Smooth muscle cell of the brain vasculature (primary cell): ENCODE measurements at regions not wholly inside any gene's neighbourhood (a gene's known extent, or its start where the extent isn't known, plus 50 kb on each side); places are given as distances from the start of the nearest gene placed in this dataset.
"Not testable (repeated sequence)": the region's sequence is repeated elsewhere in the genome, so short reads cannot be mapped to it uniquely, and the experiment has no call there.

Source experiments
- DNase-seq: peaks from one replicate; pipeline ENCODE4 v3.0.0-alpha.2; 2012; ENCODE audit warnings: low read depth, low spot score

DNA sequence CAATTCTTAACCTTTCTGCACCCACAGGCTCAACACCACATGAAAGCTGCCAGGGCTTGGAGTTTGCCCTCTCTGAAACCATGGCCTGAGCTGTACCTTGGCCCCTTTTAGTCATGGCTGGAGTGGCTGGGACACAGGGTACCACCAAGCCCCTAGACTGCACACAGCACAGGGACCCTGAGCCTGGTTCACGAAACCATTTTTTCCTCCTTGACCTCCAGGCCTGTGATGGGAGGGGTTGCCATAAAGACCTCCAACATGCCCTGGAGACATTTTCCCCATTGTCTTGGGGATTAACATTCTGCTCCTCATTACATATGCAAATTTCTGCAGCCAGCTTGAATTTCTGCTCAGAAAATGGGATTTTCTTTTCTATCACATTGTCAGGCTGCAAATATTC, 113.4 kb downstream of the XPNPEP1 start:
- DNase-seq = not testable (repeated sequence)

DNA sequence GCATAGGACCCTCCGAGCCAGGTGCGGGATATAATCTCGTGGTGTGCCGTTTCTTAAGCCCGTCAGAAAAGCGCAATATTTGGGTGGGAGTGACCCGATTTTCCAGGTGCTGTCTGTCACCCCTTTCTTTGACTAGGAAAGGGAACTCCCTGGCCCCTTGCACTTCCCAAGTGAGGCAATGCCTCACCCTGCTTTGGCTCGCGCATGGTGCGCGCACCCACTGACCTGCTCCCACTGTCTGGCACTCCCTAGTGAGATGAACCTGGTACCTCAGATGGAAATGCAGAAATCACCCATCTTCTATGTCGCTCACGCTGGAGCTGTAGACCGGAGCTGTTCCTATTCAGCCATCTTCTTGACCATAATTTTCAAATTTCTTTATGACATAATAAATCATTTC, 122.1 kb downstream of the XPNPEP1 start:
- DNase-seq = not testable (repeated sequence)

DNA sequence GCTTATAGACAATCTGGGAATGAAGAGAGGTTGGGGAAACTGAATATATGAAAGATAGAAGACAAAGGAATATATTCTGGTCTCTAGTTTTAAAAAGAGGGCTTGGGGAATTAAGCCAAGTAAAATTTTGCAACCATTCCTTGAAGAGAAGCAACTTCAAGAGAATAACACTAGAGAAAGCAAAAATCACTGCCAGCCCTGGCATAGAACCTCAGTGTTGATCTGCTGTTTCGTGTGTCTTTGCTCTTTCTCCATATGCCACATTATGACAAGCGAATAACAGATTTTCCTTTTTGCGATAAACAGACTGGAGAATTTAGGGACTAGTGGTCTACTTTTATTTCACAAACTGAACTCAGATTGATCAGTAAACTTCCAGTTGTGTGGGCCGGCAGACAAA, 132.7 kb downstream of the XPNPEP1 start:
- DNase-seq = no peak

DNA sequence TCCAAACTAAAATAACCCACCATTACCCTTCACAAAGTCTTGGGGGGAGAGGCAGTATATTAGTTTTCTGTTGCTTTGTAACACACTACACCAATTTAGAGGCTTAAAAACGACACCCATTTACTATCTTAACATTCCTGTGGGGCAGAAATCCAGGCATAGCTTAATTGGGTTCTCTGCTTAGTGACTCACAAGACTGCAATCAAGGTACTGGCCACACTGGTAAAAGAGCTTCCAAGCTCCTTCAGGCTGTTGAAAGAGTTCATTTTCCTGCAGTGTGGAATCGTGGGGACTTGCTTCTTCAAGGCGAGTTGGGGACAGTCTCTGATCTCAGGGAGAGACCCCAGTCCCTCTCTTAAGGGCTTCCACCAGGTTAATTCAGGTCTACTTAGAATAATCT, 139.1 kb downstream of the XPNPEP1 start:
- no peak for DNase-seq

DNA sequence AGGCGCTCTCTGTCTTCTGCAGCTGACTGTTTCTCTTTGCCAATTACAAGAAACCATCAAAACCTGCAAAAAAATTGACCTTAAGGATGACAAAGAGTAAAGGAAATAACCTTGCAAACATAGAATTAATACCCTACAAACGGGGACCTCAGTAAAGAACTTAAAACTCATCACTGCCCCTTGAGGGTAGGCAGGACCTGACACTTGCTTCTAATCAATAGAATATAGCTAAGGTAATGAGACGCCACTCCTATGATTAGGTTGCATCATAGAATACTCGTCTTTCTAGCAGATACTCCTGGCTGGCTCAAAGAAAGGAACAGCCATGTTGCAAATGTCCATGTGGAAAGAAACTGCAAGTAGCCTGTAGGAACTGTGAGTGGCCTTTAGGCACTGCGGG, 140.0 kb downstream of the XPNPEP1 start:
- DNase-seq = no peak

DNA sequence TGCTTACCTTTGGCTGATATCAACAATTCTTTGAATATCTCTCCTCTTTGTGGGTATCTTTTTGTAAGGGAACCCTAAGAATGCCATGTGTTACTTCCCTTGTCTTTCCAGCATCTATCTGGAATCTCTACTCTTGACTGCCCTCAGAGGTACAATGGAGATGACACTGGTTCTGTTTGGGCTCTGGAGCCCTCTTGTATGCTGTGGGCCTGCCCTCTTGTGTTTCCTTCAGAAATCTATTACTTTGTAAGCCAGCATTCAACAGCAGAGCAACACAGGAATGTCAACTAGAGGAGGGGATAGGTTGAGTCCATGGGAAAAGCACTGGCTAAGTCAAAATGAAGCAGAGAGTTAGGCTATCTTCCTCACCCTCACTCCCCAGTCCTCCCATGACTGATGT, 142.3 kb downstream of the XPNPEP1 start:
- DNase-seq = no peak

DNA sequence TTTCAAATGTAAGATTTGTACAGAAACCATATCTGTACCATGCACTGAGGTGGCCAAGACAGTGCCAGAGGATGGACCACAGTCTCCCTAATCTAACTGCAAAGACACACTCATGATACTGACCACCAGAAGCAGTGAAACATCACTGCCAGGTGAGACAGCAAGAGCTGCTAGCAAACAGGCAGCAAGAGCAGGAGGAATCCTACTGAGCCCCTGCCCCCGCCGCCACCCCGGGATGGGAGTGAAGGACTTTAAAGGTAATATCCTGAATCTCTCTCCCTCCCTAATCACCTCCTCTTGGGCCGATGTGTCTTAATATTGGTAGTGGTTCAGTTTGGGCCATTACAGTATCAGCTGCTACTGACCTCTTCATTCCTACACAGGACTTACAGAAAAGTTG, 144.3 kb downstream of the XPNPEP1 start:
- DNase-seq = no peak

DNA sequence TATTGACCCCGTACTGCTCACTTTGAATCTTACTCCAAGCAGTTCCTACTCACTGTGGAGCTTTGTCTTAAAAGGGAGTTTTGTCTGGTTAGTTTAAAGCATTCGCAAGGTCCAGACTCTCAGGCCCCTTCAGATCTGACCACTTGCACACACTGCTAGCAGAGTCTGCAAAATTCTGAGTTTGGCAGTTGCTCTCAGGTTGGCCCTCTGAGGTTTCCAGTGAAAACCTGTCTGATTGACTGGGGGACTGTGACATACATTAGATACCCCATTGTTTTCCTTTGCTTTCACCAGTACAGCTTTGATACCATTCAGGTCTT, 149.2 kb downstream of the XPNPEP1 start:
- no peak for DNase-seq

DNA sequence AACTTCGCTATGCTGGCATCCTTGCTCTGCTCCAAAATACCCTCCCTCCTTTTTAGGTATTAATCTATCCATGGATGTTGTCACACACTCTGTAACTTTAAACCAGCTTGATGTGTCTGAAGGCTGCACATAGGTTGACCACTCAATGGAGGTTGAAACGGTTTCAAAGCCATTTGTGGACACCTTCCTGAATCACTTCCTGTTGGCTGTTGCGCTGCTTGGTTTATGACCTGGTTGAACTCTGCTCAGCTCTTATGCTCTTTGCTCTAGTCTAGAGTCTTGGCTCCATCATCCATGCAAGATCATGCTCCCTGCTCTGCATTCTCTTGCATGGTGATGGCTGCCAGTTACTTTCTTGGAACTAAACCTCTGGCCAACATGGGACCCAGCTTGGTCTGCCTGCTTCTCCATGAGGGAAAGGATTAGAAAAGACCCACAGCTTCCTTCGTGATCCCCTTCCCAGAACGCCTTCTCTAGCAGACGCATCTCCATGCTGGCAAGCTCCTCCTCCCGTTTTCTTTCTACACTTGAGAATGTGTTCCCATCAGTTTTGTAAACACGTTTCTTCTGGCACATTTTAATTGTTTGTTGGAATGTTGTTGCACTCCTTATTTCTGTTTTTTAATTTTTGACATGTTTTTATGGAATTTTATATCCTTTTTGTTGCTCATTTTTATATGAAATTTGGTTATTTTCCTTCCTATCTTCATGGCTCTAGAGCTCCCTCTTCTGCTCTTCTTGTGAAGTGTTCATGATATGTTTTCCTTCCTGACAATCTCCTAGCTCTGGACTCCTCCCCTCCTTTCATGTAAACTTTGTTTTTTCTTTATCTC, 149.8 kb downstream of the XPNPEP1 start:
- DNase-seq = peak; percentile 3

DNA sequence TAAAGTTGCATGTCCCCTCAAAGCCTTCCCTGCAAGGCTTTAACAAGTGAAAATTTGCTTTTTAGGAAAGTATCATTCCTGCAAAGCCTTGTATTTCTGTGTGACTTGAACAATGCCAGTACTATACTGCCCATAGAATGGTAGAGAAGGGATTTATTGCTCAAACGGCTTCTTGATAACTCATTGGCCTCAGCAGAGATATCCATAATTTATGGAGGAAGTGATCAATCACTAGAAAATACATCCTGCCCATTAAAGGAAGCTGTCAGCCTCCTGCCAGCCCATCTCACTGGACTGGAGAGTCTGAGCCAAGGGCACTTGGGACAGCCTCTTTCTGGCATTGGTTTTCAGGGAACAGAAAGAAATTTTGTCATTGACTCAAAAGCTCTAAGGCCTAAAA, 152.6 kb downstream of the XPNPEP1 start:
- DNase-seq = no peak

DNA sequence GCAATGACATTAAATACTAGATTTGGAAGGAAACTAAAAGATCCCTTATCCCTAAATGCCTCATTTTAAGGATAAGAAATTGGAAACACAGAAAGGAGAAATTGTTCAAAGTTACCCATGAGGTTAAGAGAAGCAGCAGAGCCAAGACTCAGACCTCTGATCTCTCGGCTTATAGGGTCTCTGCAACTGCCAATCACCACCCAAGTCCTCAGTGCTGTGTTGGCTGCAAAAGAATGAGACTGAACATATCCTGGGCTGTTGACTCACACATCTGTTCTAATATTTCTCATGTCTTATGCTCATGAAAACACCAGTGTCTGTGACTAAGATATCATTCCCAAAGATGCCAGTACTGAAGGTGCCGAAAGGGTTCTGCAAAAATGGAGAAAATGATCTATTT, 153.3 kb downstream of the XPNPEP1 start:
- no peak for DNase-seq

DNA sequence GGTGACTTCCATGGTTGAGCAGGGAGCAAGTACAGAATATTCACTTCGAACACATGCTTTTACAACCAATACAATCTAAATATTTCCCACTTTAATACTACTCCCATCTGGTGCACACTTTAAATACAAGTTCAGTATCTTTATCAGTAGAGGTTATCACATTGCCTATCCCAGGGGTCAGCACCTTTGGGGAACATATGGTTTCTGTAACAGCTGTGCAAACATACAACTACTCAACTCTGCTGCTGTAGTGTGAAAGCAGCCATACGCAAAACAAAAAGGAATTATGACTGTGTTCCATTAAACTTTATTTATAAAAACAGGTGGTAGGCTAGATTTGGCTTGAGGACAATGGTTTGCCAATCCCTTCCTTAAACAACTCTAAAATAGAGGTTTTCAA, 157.5 kb downstream of the XPNPEP1 start:
- no peak for DNase-seq

DNA sequence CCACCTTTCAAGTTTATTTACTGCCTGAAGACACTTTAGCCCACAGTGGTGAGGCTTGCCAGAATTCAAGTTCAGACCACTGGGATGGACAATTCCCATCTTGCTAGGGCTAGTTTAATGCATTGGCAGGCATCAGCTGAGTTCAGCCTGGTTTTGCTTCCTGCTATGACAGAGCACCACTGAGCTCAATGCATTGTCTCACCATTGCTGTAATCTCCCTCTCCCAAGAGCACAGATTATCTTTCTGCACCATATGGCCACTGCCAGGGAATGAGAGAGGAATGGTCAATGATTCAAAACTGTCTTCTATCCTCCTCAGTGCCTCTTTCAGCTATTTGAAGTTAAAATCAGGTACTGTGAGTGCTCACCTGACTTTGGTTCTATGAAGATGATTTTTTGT, 160.8 kb downstream of the XPNPEP1 start:
- no peak for DNase-seq

DNA sequence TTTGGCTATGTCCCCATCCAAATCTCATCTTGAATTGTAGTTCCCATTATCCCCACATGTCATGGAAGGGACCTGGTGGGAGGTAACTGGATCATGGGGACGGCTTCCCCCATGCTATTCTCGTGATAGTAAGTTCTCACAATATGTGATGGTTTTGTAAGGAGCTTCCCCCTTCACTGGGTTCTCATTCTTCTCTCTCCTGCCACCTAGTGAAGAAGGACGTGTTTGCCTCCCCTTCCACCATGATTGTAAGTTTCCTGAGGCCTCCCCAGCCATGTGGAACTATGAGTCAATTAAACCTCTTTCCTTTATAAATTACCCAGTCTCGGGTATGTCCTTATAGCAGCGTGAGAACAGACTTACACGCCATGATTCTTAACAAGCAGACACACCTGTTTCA, 165.6 kb downstream of the XPNPEP1 start:
- not testable (repeated sequence) for DNase-seq

DNA sequence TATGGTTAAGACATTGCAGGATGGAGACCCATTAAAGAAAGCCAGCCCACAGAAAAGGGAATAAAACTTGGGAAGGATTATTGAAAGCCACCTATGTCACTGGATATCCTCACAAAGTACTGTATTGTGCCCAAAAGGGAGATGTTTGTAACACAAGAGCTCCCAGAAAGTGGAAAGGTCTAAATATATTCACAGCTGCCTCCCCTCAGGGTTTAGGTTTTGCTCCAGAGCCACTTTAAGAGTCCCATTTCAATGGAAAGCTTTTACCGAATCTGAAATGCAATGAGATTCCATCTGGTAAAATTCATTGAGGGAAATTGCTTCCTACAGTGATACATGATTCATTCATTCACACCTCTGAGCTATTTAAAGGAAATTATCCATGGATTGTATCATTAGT, 176.4 kb downstream of the XPNPEP1 start:
- DNase-seq = no peak

DNA sequence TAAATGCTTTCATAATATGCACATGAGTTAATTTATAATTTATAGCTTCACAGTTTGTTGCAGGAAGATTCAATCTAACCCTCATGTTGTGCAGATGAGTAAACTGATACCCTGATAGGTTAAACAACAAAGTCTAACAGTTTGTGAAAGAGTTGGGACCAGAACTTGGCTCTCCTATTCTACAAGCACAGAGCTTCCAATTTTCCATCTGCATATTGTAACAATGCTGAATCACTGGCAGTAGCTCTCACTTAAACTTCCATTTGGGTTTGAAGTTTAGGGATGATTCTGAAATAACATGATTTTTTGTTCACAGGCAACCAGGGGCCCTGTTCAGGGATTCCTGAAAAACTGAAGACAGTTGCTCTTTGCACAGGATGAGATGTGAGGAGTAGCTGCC, 179.3 kb downstream of the XPNPEP1 start:
- no peak for DNase-seq

DNA sequence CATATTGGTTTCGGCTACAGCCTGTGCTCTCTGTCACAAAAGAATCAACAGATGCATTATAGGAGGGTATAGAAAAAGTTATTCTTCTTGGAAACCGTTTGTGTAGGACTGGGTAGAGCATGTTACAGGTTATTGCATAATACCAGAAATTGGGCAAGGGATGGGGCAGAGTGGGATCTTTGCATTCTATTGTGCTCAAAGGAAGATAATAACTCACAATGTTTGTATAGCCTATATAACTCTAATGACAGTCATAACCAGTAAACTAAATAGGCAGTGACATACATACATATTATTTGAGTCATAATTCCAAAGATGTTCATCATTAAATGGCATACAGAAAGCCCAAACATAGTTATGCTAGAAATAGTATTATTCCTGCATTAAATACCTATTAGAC, 179.7 kb downstream of the XPNPEP1 start:
- DNase-seq = no peak

DNA sequence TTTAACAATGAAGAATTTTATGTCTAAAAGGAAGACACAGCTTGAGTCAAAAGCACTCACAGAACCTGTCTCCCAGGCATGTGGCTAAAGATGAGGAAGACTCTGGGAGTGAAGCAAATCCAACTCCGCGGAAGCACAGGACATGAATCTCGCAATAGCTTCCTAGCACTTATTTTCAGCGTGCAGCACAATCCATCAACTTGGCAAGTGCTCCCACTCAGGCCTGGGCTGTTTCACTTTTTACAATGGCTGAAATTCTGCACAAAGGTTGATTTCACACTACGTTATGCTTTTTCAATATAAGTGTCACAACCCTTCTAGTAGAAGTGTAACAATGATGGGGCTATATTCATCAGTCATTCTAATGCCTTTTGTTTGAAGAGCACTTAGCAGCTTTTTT, 180.2 kb downstream of the XPNPEP1 start:
- no peak for DNase-seq

DNA sequence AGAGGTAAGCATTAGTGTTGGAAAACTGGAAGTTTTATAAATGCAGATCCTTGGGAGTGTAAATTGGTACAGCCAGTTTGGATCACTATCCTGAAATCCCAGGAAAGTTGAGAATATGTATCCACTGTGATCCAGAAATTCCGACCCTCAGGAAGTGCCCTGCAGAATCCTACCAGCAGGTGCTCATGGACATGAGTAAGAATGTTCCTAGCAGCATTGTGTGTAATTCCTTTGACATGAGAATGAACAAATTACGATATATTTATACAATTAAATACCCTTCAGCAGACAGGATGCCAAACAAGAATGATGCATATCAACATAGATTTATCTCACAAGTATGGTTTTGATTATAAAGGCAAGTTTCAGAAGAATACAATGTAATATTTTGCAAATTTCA, 181.6 kb downstream of the XPNPEP1 start:
- no peak for DNase-seq

DNA sequence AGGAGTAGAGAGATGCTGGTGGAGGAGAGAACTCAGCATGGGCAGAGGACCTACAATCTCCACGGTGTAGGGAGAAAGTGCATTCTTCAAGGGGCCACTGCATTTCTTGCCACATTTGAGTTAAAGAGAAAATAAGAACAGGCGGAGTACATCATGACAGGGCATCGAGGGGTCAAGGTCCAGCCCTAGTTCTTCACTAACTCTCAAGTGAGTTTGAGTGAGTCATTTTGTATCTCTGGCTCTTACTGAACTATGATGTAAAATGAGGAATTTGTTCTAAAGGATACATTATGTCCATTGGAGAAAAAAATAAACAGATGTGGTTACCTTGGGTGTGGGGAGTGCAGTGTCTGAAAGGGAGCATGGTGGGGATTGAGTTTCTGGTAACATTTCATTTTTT, 182.9 kb downstream of the XPNPEP1 start:
- DNase-seq = no peak

DNA sequence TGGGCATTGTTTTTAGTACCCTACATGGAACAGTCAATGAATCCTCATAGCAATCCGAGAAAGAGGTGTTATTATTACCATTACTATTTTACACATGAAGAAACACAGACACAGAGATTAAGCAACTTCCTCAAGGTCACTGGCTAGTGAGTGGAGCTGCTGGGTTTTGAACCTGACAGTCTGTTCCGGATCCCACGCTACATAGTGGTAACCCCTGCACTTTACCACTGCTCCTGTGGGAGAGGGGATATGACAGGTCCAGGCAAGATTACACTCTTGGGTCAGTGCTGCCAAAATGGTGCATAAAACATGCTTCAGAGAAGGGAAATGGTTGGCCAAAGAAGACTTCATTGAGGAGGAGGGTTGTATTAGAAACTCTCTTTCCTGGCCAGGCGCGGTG, 185.7 kb downstream of the XPNPEP1 start:
- DNase-seq = no peak

DNA sequence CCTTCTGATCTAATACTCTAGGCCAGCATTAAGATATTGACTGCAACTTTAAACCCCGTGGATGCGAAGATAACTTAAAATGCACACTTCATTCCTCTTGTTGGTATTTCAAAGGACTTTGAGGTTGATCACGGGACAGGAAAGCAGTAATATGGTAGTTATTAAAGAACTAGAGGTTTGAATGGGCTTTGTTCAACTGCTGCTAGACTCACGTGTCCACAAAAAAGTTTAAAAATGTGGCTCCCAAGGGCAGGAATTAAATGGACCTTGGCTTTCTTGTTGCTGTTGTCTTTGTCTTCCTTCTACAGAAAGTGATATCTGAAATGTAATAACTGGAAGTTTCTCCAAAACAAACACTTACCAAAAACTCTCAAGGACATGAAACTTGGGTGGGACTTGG, 186.3 kb downstream of the XPNPEP1 start:
- DNase-seq = no peak

DNA sequence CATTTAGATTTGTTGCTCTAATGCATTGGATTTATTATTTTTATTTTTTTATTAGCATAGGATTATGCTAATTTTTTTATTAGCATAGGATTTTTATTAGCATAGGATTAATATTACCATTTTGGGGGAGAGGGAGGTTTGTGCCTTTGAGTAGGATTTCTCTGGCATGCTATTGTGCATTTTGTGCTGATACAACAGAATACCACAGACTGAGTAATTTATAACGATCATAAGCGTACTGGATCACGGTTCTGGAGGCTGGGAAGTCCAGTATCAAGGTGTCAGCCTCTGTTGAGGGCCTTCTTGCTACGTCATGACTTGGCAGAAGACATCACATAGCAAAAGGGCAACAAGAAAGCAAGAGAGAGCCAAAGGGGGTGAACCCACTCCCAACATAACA, 187.5 kb downstream of the XPNPEP1 start:
- no peak for DNase-seq
